ENCODE measurements at regions not wholly inside any gene's neighbourhood (a gene's known extent, or its start where the extent isn't known, plus 50 kb on each side); places are given as distances from the start of the nearest gene placed in this dataset.

GRCh38 chr12:113645603-113646002, 173.9 kb upstream of the LHX5 start:
- intact Hi-C loops (cut with DNase I), result no loop called here
- Histone ChIP-seq H3K9me3 (no peaks in the 10 kb centered on the region), H3K36me3 (no peaks in the 10 kb centered on the region), H3K27me3 (peaks cover 0 to 50% (median 33%) of the 10 kb centered on the region in 3 donors), H3K4me3 (no peak overlapping the region), H3K27ac (no peak overlapping the region), H3K4me1 (no peaks in the 10 kb centered on the region)
- no peak for DNase-seq
- 32 to 44% methylated on average over 14 of the region's 14 CpGs for WGBS, 2 donors
- TF ChIP-seq EP300 (IDR thresholded peaks at IDR 0.05) (no peak), POLR2A (IDR thresholded peaks at IDR 0.05) (no peak), POLR2AphosphoS5 (IDR thresholded peaks at IDR 0.05) (no peak), CTCF (IDR thresholded peaks at IDR 0.05) (no peak)

GRCh38 chr12:113645183-113645582, 173.5 kb upstream of the LHX5 start:
- no peak for TF ChIP-seq CTCF (IDR thresholded peaks at IDR 0.05)
- TF ChIP-seq EP300 (IDR thresholded peaks at IDR 0.05), result no peak
- TF ChIP-seq POLR2AphosphoS5 (IDR thresholded peaks at IDR 0.05), result no peak
- TF ChIP-seq POLR2A (IDR thresholded peaks at IDR 0.05), result no peak
- H3K27me3 ChIP-seq, result peaks cover 3 to 50% (median 33%) of the 10 kb centered on the region in 3 donors
- no peak for DNase-seq
- WGBS, 2 donors, result 67 to 86% methylated on average over 2 of the region's 2 CpGs
- H3K4me1 ChIP-seq, result no peaks in the 10 kb centered on the region
- no peak overlapping the region for H3K27ac ChIP-seq
- no peaks in the 10 kb centered on the region for H3K9me3 ChIP-seq
- H3K36me3 ChIP-seq, result no peaks in the 10 kb centered on the region
- H3K4me3 ChIP-seq, result no peak overlapping the region
- intact Hi-C loops (cut with DNase I), result no loop called here

- Histone ChIP-seq H3K4me3 (no peak overlapping the region), H3K27ac (no peak overlapping the region), H3K9me3 (no peaks in the 10 kb centered on the region), H3K36me3 (no peaks in the 10 kb centered on the region), H3K4me1 (no peaks in the 10 kb centered on the region), H3K27me3 (peaks cover 3 to 69% (median 43%) of the 10 kb centered on the region in 3 donors)
- no peak for TF ChIP-seq EP300 (IDR thresholded peaks at IDR 0.05)
- TF ChIP-seq CTCF (IDR thresholded peaks at IDR 0.05), result no peak
- no peak for TF ChIP-seq POLR2A (IDR thresholded peaks at IDR 0.05)
- TF ChIP-seq POLR2AphosphoS5 (IDR thresholded peaks at IDR 0.05), result no peak
- DNase-seq, result no peak
- 47 to 51% methylated on average over 8 of the region's 8 CpGs for WGBS, 2 donors
- intact Hi-C loops (cut with DNase I), result no loop called here
Measured at GRCh38 chr12:113643177-113643974, 171.7 kb upstream of the LHX5 start.

GRCh38 chr12:113642672-113643071, 171.0 kb upstream of the LHX5 start:
- no peak for DNase-seq
- H3K27me3 ChIP-seq, result peaks cover 6 to 76% (median 49%) of the 10 kb centered on the region in 3 donors
- H3K27ac ChIP-seq, result no peak overlapping the region
- H3K36me3 ChIP-seq, result no peaks in the 10 kb centered on the region
- no peaks in the 10 kb centered on the region for H3K4me1 ChIP-seq
- no peak overlapping the region for H3K4me3 ChIP-seq
- TF ChIP-seq CTCF (IDR thresholded peaks at IDR 0.05) (no peak), EP300 (IDR thresholded peaks at IDR 0.05) (no peak), POLR2A (IDR thresholded peaks at IDR 0.05) (no peak), POLR2AphosphoS5 (IDR thresholded peaks at IDR 0.05) (no peak)
- intact Hi-C loops (cut with DNase I), result no loop called here
- 29 to 70% methylated on average over 2 of the region's 2 CpGs for WGBS, 2 donors
- H3K9me3 ChIP-seq, result no peaks in the 10 kb centered on the region

All from sigmoid colon (tissue), 6 donors.